Muscle layer of colon (tissue), 2 donors: ENCODE measurements at regions not wholly inside any gene's neighbourhood (a gene's known extent, or its start where the extent isn't known, plus 50 kb on each side); places are given as distances from the start of the nearest gene placed in this dataset.
"Not testable (repeated sequence)": the region's sequence is repeated elsewhere in the genome, so short reads cannot be mapped to it uniquely, and the experiment has no call there.

ENCODE experiments used
- H3K27ac ChIP-seq: one replicate; pipeline ENCODE4 v1.7.0; 2013; ENCODE audit warnings: low read depth, mild to moderate bottlenecking, low read length, moderate library complexity
- H3K27me3 ChIP-seq, 2 donors: one replicate each; pipeline ENCODE4 v1.7.0; 2013; ENCODE audit warnings: low read length in 2 of 2, mild to moderate bottlenecking in 2 of 2; ENCODE audit not compliant: insufficient read depth in 2 of 2, control insufficient read depth in 1 of 2
- H3K36me3 ChIP-seq: one replicate; pipeline ENCODE4 v1.7.0; 2013; ENCODE audit warnings: mild to moderate bottlenecking, low read length; ENCODE audit not compliant: insufficient read depth
- H3K4me1 ChIP-seq: one replicate; pipeline ENCODE4 v1.7.0; 2013; ENCODE audit warnings: mild to moderate bottlenecking, low read length; ENCODE audit not compliant: insufficient read depth
- H3K4me3 ChIP-seq, 2 donors: one replicate each; pipeline ENCODE4 v1.7.0; 2013; ENCODE audit warnings: low read length in 2 of 2, low read depth in 1 of 2, mild to moderate bottlenecking in 1 of 2, moderate library complexity in 1 of 2
- H3K9ac ChIP-seq: one replicate; pipeline ENCODE4 v1.7.0; 2013; ENCODE audit warnings: low read length
- H3K9me3 ChIP-seq: one replicate; pipeline ENCODE4 v1.7.0; 2013; ENCODE audit warnings: mild to moderate bottlenecking, low read length
- donor health status: abdominal sarcoma.
- donor health status: Adenocarcinoma of cecum.

DNA sequence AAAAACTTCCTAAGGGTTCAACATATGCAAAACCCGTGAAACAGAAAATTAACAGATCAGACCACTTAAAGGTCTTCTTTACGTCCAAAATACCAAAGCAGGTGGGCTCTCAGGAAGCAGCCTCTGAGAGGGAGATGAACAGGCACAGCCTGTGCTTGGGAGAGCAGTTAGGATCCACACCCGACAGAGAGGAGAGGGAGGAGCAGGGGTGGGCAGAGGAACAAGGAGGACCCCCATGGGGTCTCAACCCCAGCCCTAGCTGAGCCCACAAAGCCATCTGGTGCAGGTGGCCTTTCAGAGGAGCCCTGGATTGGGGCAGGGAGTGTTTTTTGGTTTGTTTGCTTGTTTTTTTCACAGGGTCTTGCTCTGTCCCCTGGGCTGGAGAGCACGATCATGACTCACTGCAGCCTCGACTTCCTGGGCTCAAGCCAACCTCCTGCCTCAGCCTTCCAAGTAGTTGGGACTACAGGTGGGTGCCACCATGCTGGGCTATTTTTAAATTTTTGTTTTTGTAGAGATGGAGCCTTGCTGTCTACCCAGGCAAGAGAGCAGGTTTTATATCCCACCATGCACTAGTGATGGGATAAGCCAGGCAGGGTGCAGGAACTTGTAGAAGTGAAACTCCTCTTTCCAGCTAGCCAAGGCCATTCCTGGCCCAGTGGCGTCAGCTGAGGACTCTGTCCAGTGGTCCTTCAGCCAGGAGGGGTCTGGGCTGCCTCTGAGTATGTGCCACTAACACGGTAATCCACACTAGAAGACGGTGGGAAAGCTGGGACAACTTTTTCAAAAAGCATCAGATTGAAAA is 154.1 kb upstream of the HDAC4 start:
- no peaks in the 10 kb centered on the region for H3K27me3 ChIP-seq
- H3K4me1 ChIP-seq: peaks cover 5% of the 10 kb centered on the region
- H3K36me3 ChIP-seq: no peaks in the 10 kb centered on the region
- H3K4me3 ChIP-seq: no peak overlapping the region
- no peaks in the 10 kb centered on the region for H3K9me3 ChIP-seq
- no peak overlapping the region for H3K9ac ChIP-seq
- H3K27ac ChIP-seq: no peak overlapping the region

DNA sequence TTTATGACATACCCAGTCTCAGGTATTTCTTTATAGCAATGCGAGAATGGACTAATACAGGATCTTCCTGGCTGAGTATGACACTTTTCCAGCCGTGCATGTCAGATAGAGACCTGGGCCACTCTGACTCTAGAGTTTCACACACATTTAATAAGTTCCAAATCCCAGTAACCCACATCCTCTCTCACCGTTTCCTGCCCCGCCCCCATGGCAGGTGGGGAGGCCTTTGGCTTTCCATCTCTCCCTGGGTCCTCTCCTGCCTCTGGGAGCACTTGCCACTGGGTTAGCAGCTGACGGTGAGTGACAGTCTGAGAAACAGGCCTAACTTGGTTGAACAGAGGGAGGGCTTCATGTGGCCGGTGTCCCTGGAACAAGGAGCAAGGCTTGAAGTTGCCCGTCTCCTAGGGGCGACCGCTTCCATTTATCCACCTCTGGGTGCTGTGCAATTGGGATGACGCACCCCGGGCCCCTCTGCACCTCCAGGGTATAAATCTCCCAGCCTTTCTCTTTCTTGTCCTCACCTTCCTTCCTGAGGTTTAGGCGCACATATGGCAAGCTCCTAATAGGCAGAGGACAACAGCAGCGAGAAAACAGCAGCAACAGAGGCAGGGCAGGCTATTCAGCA is 152.7 kb upstream of the HDAC4 start:
- Histone ChIP-seq H3K27me3 (no peaks in the 10 kb centered on the region), H3K9me3 (no peaks in the 10 kb centered on the region), H3K27ac (no peak overlapping the region), H3K4me1 (peaks cover 5% of the 10 kb centered on the region), H3K4me3 (no peak overlapping the region), H3K36me3 (no peaks in the 10 kb centered on the region), H3K9ac (no peak overlapping the region)

DNA sequence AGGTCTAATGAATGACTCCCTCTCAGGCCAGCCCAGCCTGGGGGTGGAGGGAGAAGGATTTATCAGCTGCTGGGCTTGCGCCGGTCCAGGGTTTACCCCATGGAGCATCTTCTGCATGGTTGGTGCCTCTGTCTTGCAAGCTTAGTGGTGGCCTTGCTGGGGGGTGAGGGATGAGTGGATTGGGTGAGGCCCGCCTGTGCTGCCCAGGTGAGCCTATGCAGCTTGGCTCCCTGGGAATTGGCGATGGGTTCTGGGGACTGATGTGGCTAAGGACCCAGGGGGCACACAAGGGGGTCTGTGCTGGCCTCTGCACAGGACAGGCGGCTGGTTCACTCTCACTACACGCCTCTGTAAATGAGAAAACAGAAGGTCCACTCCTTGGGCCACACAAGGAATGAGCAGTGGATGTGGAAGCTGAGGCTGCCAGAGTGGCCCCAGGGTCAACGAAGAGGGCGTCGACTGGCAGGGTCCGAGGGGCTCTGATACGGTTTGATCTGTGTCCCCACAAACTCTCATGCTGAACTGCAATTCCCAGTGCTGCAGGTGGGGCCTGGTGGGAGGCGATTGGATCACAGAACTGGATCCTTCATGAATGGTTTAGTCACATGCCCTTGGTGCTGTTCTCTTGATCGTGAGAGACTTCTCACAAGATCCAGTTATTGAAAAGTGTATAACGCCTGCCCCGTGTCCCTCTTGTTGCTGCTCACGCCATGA is 151.6 kb upstream of the HDAC4 start:
- no peaks in the 10 kb centered on the region for H3K27me3 ChIP-seq
- H3K27ac ChIP-seq: no peak overlapping the region
- H3K9ac ChIP-seq: no peak overlapping the region
- peaks cover 5% of the 10 kb centered on the region for H3K4me1 ChIP-seq
- H3K4me3 ChIP-seq: no peak overlapping the region
- H3K36me3 ChIP-seq: no peaks in the 10 kb centered on the region
- no peaks in the 10 kb centered on the region for H3K9me3 ChIP-seq

DNA sequence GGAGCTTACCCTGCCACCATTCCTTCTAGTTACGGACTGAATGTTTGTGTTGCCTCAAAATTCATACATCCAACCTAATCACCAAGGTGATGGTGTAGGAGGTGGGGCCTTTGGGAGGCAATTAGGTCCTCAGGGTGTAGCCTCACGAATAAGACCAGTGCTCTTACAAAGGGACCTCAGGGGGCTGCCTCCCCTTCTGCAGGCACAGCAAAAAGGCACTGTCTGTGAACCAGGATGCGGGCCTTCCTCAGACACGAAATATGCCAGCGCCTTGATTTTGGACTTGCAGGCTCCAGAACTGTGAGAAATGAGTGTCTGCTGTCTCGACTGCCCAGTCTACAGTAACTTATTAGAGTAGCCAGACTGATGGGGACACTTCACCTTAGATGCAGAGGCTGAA is 150.4 kb upstream of the HDAC4 start:
- no peak overlapping the region for H3K9ac ChIP-seq
- H3K36me3 ChIP-seq: no peaks in the 10 kb centered on the region
- no peak overlapping the region for H3K4me3 ChIP-seq
- no peaks in the 10 kb centered on the region for H3K9me3 ChIP-seq
- H3K27ac ChIP-seq: no peak overlapping the region
- H3K27me3 ChIP-seq: no peaks in the 10 kb centered on the region
- H3K4me1 ChIP-seq: peaks cover 5% of the 10 kb centered on the region

DNA sequence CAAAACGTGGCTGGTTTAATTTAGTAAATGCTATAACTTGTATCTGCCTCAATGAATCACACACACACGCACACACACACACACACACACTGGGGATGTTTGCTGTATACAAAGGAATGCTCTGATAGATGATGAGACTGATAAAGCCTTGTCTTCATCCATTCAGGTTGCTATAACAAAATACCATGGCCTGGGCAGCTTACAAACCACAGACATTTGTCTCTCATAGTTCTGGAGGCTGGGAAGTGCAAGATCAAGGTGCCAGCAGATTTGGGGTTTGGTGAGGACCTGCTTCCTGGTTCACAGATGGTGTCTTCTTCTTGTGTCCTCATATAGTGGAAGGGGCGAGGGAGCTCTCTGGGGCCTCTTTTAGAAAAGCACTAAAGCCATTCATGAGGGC is 149.5 kb upstream of the HDAC4 start:
- Histone ChIP-seq H3K4me1 (peaks cover 5% of the 10 kb centered on the region), H3K27me3 (no peaks in the 10 kb centered on the region), H3K9ac (no peak overlapping the region), H3K9me3 (no peaks in the 10 kb centered on the region), H3K4me3 (no peak overlapping the region), H3K36me3 (no peaks in the 10 kb centered on the region), H3K27ac (no peak overlapping the region)

DNA sequence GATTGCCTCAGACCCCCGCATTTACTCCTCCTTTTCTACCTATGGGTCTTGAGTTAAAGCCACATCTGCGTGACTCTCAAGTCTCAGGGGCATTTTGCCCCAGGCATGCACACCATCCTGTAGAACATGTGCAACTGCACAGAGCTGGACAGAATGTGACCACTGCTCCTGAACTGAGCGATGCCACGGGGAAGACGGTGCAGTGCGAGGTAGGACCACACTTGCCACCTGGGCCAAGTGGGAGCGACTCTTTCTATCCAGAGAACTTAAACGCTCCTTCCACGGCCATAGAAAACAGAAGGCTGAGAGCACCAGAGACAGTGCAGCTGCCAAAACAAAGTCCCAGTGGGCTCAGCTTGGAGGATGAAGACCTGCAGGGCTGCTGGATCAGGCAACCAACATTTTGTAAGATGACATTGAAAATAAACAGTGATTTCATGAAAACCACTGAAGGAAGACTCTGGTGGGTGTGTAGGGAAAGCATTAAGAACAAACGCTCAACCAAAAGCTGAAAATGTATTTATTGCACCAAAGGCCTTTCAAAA is 149.0 kb upstream of the HDAC4 start:
- Histone ChIP-seq H3K4me3 (no peak overlapping the region), H3K27me3 (no peaks in the 10 kb centered on the region), H3K9me3 (no peaks in the 10 kb centered on the region), H3K27ac (no peak overlapping the region), H3K4me1 (peaks cover 8% of the 10 kb centered on the region), H3K36me3 (no peaks in the 10 kb centered on the region), H3K9ac (no peak overlapping the region)

DNA sequence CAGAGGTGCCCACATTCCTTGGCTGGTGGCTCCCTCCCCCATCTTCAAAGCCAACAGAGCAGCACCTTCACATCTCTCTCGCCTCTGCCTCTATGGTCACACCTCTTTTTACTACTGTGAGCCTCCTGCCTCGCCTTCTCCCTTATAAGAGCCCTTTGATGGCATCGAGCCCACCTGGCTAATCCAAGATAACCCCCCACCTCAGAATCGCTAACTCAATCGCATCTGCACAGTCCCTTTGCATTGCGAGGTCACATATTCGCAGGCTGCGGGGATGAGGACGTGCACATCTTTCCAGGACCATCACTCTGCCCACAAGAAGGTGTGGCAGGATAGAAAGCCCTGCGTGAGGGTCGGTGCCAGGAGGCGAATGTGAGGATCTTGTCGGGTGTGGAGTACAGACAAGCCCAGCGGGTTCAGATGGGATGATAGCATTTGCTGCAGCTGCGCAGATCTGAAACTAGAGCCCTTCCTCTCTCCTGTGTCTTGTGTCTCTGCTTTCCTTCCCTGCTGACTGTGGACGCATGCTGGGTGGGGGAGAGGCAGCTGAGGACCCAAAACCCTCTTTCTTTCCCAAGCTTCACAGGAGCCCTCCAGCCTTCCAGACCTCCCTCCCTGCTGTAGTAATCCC is 148.3 kb upstream of the HDAC4 start:
- Histone ChIP-seq H3K4me1 (peaks cover 15% of the 10 kb centered on the region), H3K36me3 (no peaks in the 10 kb centered on the region), H3K9ac (no peak overlapping the region), H3K27me3 (no peaks in the 10 kb centered on the region), H3K4me3 (no peak overlapping the region), H3K27ac (no peak overlapping the region), H3K9me3 (no peaks in the 10 kb centered on the region)

DNA sequence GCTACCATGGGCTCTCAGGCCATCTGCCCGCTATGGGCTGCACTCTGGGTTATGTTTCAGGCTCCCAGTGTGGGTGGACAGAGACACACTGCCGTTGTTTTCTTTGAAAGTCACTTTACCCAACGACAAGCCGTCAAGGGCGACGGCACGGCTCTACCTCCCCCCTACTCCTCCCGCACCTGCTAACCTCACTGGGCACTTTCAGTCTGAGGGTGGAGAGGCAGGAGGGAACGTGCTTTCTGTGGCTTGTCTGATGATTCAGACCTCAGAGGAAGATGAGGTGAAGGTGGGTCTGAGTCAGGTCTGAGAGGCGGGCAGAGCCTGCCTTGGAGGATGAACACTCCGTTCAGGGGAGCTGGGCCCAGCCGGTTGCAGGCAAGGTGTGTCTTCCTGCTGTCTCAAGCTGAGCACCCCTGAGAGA is 147.6 kb upstream of the HDAC4 start:
- Histone ChIP-seq H3K9ac (no peak overlapping the region), H3K4me3 (no peak overlapping the region), H3K4me1 (peaks cover 20% of the 10 kb centered on the region), H3K27ac (no peak overlapping the region), H3K27me3 (no peaks in the 10 kb centered on the region), H3K9me3 (no peaks in the 10 kb centered on the region), H3K36me3 (no peaks in the 10 kb centered on the region)

DNA sequence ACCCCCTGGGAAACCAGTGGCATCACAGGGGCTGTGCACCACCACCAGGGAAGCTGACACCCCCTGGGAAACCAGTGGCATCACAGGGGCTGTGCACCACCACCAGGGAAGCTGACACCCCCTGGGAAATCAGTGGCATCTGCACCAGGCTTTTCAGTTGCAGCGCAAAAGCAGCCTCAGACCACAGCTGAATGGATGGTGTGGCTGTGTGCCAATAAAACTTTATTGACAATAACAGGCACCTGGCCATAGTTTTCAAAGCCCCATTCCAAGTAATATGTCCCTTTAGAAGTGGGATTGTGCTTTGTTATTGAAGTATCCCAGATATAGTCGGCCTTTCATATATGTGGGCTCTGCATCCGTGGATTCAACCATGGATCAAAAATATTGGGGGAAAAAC is 146.3 kb upstream of the HDAC4 start:
- H3K4me1 ChIP-seq: peaks cover 20% of the 10 kb centered on the region
- H3K27ac ChIP-seq, H3K4me3 ChIP-seq, H3K9ac ChIP-seq, H3K27me3 ChIP-seq, H3K9me3 ChIP-seq, H3K36me3 ChIP-seq: not testable (repeated sequence)

DNA sequence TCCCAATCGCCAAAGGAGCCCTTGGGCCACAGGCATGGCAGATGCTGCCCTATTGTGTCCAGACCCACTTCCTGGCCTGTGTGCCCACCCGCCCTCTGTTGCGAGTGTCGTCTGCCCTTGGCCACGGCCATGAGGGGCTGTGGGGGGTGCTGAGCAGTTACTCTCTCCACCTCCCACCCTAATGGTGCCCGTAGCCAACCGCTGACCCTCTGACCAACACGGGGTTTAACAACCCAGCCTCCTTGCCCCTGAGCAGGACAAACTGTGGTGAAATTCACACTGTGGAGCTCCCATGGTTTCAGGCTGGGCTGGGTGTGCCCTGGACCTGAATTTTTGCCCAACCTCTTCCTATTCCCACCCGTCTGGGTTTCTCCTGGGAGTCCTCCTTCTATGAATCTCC is 145.7 kb upstream of the HDAC4 start:
- H3K27me3 ChIP-seq: no peaks in the 10 kb centered on the region
- no peaks in the 10 kb centered on the region for H3K36me3 ChIP-seq
- peaks cover 20% of the 10 kb centered on the region for H3K4me1 ChIP-seq

DNA sequence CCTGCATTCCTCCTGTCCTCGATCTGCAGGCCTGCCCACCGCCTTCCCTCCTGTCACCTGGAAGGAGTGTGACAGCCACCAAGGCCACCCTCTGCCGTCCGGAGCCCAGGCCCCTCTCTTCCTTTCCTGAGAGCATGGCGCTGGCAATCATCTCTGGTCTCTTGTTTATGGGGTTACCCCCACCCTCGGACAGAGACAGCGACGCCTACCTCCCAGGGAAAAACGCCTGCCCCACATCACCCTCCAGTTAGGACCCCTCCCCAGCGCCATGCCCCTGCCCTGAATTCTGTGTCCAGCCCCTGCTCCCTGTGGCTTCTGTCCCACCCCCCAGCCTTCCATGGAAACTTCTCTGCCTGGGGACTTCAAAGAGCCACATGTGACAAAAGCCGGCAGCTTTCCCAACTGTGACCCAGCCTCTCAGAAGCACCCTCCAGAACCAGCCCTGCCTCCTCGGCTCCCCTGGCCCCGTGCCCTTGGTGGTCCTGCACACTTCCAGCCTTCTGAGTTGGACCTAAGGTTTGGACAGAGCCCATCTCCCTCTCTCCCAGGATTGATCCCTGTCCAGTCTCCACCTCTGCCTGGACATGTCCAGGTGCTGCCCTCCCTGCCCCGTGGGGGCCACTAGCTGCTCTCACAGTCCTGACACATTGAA is 145.0 kb upstream of the HDAC4 start:
- no peak overlapping the region for H3K9ac ChIP-seq
- peaks cover 20% of the 10 kb centered on the region for H3K4me1 ChIP-seq
- H3K36me3 ChIP-seq: no peaks in the 10 kb centered on the region
- H3K27me3 ChIP-seq: no peaks in the 10 kb centered on the region
- no peak overlapping the region for H3K4me3 ChIP-seq
- H3K27ac ChIP-seq: no peak overlapping the region
- no peaks in the 10 kb centered on the region for H3K9me3 ChIP-seq

More for the DNA sequence above, 145.7 kb upstream of the HDAC4 start:
- no peaks in the 10 kb centered on the region for H3K9me3 ChIP-seq
- no peak overlapping the region for H3K9ac ChIP-seq
- H3K27ac ChIP-seq: no peak overlapping the region
- no peak overlapping the region for H3K4me3 ChIP-seq
